BLaER1 treated with 17β-estradiol and CSF1 and Interleukin-3, amounts not matched to agents 10 nM and 100 nM (cell line): ENCODE measurements at regions not wholly inside any gene's neighbourhood (a gene's known extent, or its start where the extent isn't known, plus 50 kb on each side); places are given as distances from the start of the nearest gene placed in this dataset.

Experiments used
- H3K27ac ChIP-seq, 11 experiments: shearing (Covaris generic); formaldehyde crosslinking; 2 replicates each; pipeline ENCODE4 v1.8.1; 2022
- H3K27me3 ChIP-seq, 11 experiments: shearing (Covaris generic); formaldehyde crosslinking; 2 replicates each; pipeline ENCODE4 v1.8.1; 2022
- H3K36me3 ChIP-seq, 11 experiments: shearing (Covaris generic); formaldehyde crosslinking; 2 replicates each; pipeline ENCODE4 v1.8.1; 2022
- H3K4me1 ChIP-seq, 10 experiments: shearing (Covaris generic); formaldehyde crosslinking; 2 replicates each; pipeline ENCODE4 v1.8.1; 2022
- H3K4me2 ChIP-seq, 11 experiments: shearing (Covaris generic); formaldehyde crosslinking; 2 replicates each; pipeline ENCODE4 v1.8.1; 2022
- H3K4me3 ChIP-seq, 10 experiments: shearing (Covaris generic); formaldehyde crosslinking; 2 replicates each; pipeline ENCODE4 v1.8.1; 2022
- H3K9ac ChIP-seq, 11 experiments: shearing (Covaris generic); formaldehyde crosslinking; 2 replicates each; pipeline ENCODE4 v1.8.1; 2022
- H3K9me3 ChIP-seq, 11 experiments: shearing (Covaris generic); formaldehyde crosslinking; replicated peaks in 1 of 11; 2 replicates each; pipeline ENCODE4 v1.8.1; 2022
- H4K20me1 ChIP-seq, 11 experiments: shearing (Covaris generic); formaldehyde crosslinking; 2 replicates each; pipeline ENCODE4 v1.8.1; 2022
- Cebpa-rat ChIP-seq, 11 experiments: shearing (Covaris generic); IDR thresholded peaks; 2 replicates each; pipeline ENCODE4 v1.8.1; 2022

GRCh38 chr14:45721472-45721871 is 468.5 kb upstream of the MIS18BP1 start:
- TF ChIP-seq Cebpa-rat (IDR thresholded peaks at IDR 0.05): no peak
- H3K9ac ChIP-seq: no peak overlapping the region
- H3K9me3 ChIP-seq: peaks cover 0 to 10% (median 0%) of the 10 kb centered on the region in 11 experiments; a peak in 2 of 22 replicates
- H3K36me3 ChIP-seq: no peaks in the 10 kb centered on the region
- no peaks in the 10 kb centered on the region for H3K27me3 ChIP-seq
- no peak overlapping the region for H3K4me3 ChIP-seq
- H3K27ac ChIP-seq: no peak overlapping the region
- no peaks in the 10 kb centered on the region for H4K20me1 ChIP-seq
- 0 out of 20 replicates have a peak, but pooled peaks cover 0 to 4% (median 0%) of the 10 kb centered on the region in 10 experiments for H3K4me1 ChIP-seq
- no peak overlapping the region for H3K4me2 ChIP-seq

- no peaks in the 10 kb centered on the region for H3K27me3 ChIP-seq
- no peak overlapping the region for H3K9ac ChIP-seq
- H3K27ac ChIP-seq: no peak overlapping the region
- no peak overlapping the region for H3K4me2 ChIP-seq
- no peak overlapping the region for H3K4me3 ChIP-seq
- H3K4me1 ChIP-seq: 0 out of 20 replicates have a peak, but pooled peaks cover 0 to 4% (median 0%) of the 10 kb centered on the region in 10 experiments
- no peak for TF ChIP-seq Cebpa-rat (IDR thresholded peaks at IDR 0.05)
- peaks cover 0 to 10% (median 0%) of the 10 kb centered on the region in 11 experiments; a peak in 2 of 22 replicates for H3K9me3 ChIP-seq
- no peaks in the 10 kb centered on the region for H4K20me1 ChIP-seq
- no peaks in the 10 kb centered on the region for H3K36me3 ChIP-seq
Observed at GRCh38 chr14:45716572-45716971, 463.6 kb upstream of the MIS18BP1 start.

GRCh38 chr14:45715946-45716345 is 462.9 kb upstream of the MIS18BP1 start:
- Histone ChIP-seq H3K4me3 (no peak overlapping the region), H4K20me1 (no peaks in the 10 kb centered on the region), H3K27me3 (no peaks in the 10 kb centered on the region), H3K9ac (no peak overlapping the region), H3K4me1 (0 out of 20 replicates have a peak, but pooled peaks cover 0 to 4% (median 0%) of the 10 kb centered on the region in 10 experiments), H3K4me2 (no peak overlapping the region), H3K36me3 (no peaks in the 10 kb centered on the region), H3K27ac (no peak overlapping the region), H3K9me3 (peaks cover 0 to 10% (median 0%) of the 10 kb centered on the region in 11 experiments; a peak in 2 of 22 replicates)
- TF ChIP-seq Cebpa-rat (IDR thresholded peaks at IDR 0.05): no peak

GRCh38 chr14:45709541-45709940 is 456.5 kb upstream of the MIS18BP1 start:
- Histone ChIP-seq H3K9ac (no peak overlapping the region), H3K36me3 (no peaks in the 10 kb centered on the region), H3K4me2 (no peak overlapping the region), H4K20me1 (no peaks in the 10 kb centered on the region), H3K27ac (no peak overlapping the region), H3K4me1 (no peaks in the 10 kb centered on the region), H3K4me3 (no peak overlapping the region), H3K9me3 (no peaks in the 10 kb centered on the region), H3K27me3 (no peaks in the 10 kb centered on the region)
- no peak for TF ChIP-seq Cebpa-rat (IDR thresholded peaks at IDR 0.05)

GRCh38 chr14:45705940-45706534 is 453.0 kb upstream of the MIS18BP1 start:
- no peak overlapping the region for H3K27ac ChIP-seq
- no peaks in the 10 kb centered on the region for H3K9me3 ChIP-seq
- no peaks in the 10 kb centered on the region for H3K27me3 ChIP-seq
- no peak overlapping the region for H3K9ac ChIP-seq
- H4K20me1 ChIP-seq: no peaks in the 10 kb centered on the region
- H3K4me2 ChIP-seq: no peak overlapping the region
- no peak overlapping the region for H3K4me3 ChIP-seq
- TF ChIP-seq Cebpa-rat (IDR thresholded peaks at IDR 0.05): no peak
- no peaks in the 10 kb centered on the region for H3K4me1 ChIP-seq
- H3K36me3 ChIP-seq: no peaks in the 10 kb centered on the region

GRCh38 chr14:45699471-45699870 is 446.5 kb upstream of the MIS18BP1 start:
- TF ChIP-seq Cebpa-rat (IDR thresholded peaks at IDR 0.05): no peak
- Histone ChIP-seq H3K27me3 (no peaks in the 10 kb centered on the region), H3K36me3 (no peaks in the 10 kb centered on the region), H3K4me1 (no peaks in the 10 kb centered on the region), H3K4me3 (no peak overlapping the region), H3K9ac (no peak overlapping the region), H4K20me1 (no peaks in the 10 kb centered on the region), H3K4me2 (no peak overlapping the region), H3K9me3 (no peaks in the 10 kb centered on the region), H3K27ac (no peak overlapping the region)

GRCh38 chr14:45698462-45699134 is 445.6 kb upstream of the MIS18BP1 start:
- Histone ChIP-seq H3K27me3 (no peaks in the 10 kb centered on the region), H3K9ac (no peak overlapping the region), H3K4me1 (no peaks in the 10 kb centered on the region), H4K20me1 (no peaks in the 10 kb centered on the region), H3K4me3 (no peak overlapping the region), H3K4me2 (no peak overlapping the region), H3K36me3 (no peaks in the 10 kb centered on the region), H3K27ac (no peak overlapping the region), H3K9me3 (no peaks in the 10 kb centered on the region)
- TF ChIP-seq Cebpa-rat (IDR thresholded peaks at IDR 0.05): no peak

- no peaks in the 10 kb centered on the region for H3K36me3 ChIP-seq
- H3K9me3 ChIP-seq: peaks cover 0 to 15% (median 5%) of the 10 kb centered on the region in 11 experiments; a peak in 5 of 22 replicates
- no peaks in the 10 kb centered on the region for H3K27me3 ChIP-seq
- no peak for TF ChIP-seq Cebpa-rat (IDR thresholded peaks at IDR 0.05)
- no peak overlapping the region for H3K9ac ChIP-seq
- no peaks in the 10 kb centered on the region for H3K4me1 ChIP-seq
- H3K4me3 ChIP-seq: no peak overlapping the region
- no peak overlapping the region for H3K27ac ChIP-seq
- H4K20me1 ChIP-seq: no peaks in the 10 kb centered on the region
- H3K4me2 ChIP-seq: no peak overlapping the region
Observed at GRCh38 chr14:45686771-45687170, 433.8 kb upstream of the MIS18BP1 start.

GRCh38 chr14:45680531-45680930 is 427.5 kb upstream of the MIS18BP1 start:
- Histone ChIP-seq H3K4me1 (no peaks in the 10 kb centered on the region), H4K20me1 (no peaks in the 10 kb centered on the region), H3K27me3 (no peaks in the 10 kb centered on the region), H3K36me3 (no peaks in the 10 kb centered on the region), H3K9me3 (peaks cover 0 to 6% (median 5%) of the 10 kb centered on the region in 11 experiments; a peak in 4 of 22 replicates), H3K9ac (no peak overlapping the region), H3K4me3 (no peak overlapping the region), H3K4me2 (no peak overlapping the region), H3K27ac (no peak overlapping the region)
- no peak for TF ChIP-seq Cebpa-rat (IDR thresholded peaks at IDR 0.05)

GRCh38 chr14:45679853-45680252 is 426.9 kb upstream of the MIS18BP1 start:
- Histone ChIP-seq H3K4me3 (no peak overlapping the region), H4K20me1 (no peaks in the 10 kb centered on the region), H3K27ac (no peak overlapping the region), H3K4me2 (no peak overlapping the region), H3K9me3 (peaks cover 0 to 6% (median 4%) of the 10 kb centered on the region in 11 experiments; a peak in 4 of 22 replicates), H3K9ac (no peak overlapping the region), H3K27me3 (no peaks in the 10 kb centered on the region), H3K4me1 (no peaks in the 10 kb centered on the region), H3K36me3 (no peaks in the 10 kb centered on the region)
- TF ChIP-seq Cebpa-rat (IDR thresholded peaks at IDR 0.05): no peak
